GM12878 (cell line): ENCODE measurements at regions not wholly inside any gene's neighbourhood (a gene's known extent, or its start where the extent isn't known, plus 50 kb on each side); places are given as distances from the start of the nearest gene placed in this dataset.

Experiments used
- ATAC-seq: fragments of 200-7000 bp; cut with Tn5 transposase; 3 replicates; pipeline ENCODE4 v1.9.1; 2020; ENCODE audit warnings: mild to moderate bottlenecking, moderate library complexity
- BruUV-seq: library from RNA; stranded (reverse); fragments of 400-500 nt; replicated peaks from 2 replicates; lab custom pipeline; 2021; lab: Mats Ljungman, UMichigan
- CTCF ChIA-PET: fragments of 300-600 bp; sonication (Branson Sonifier 250); formaldehyde crosslinking; extraction: SDS; loops from one replicate; lab custom pipeline; 2021; ENCODE audit warnings: inconsistent platforms; lab: Yijun Ruan, JAX
- POLR2A ChIA-PET: fragments of 350-600 bp; formaldehyde crosslinking; extraction: SDS; loops from one replicate; lab custom pipeline; 2021; ENCODE audit warnings: inconsistent platforms; lab: Charles Lee
- RAD21 ChIA-PET: fragments of 300-600 bp; sonication (Branson Sonifier 250); formaldehyde crosslinking; loops from one replicate; lab custom pipeline; 2023; ENCODE audit warnings: antibody characterized with exemption; ENCODE audit not compliant: unreplicated experiment; lab: Charles Lee
- SMC1A ChIA-PET: fragments of 300-600 bp; sonication (Branson Sonifier 250); formaldehyde crosslinking; loops from one replicate; lab custom pipeline; 2023; ENCODE audit not compliant: unreplicated experiment, uncharacterized antibody; lab: Charles Lee
- DNase-seq: peaks from one replicate; pipeline ENCODE4 v3.0.0-alpha.2; 2011; ENCODE audit warnings: low read depth, low spot score
- FAIRE-seq: peaks from 3 replicates; lab custom pipeline; 2011; peaks lifted over from hg19 to GRCh38; lab: Jason Lieb, UNC
- H2AFZ ChIP-seq: 2 replicates; pipeline ENCODE4 v1.6.0; 2011; ENCODE audit warnings: low read depth, low read length, control low read depth; ENCODE audit not compliant: control insufficient read depth
- H3K27ac ChIP-seq: 2 replicates; pipeline ENCODE4 v1.5.1; 2011; ENCODE audit warnings: control low read depth; ENCODE audit not compliant: control insufficient read depth, insufficient read depth
- H3K27me3 ChIP-seq, 2 experiments: replicated peaks in 1 of 2; 2 replicates each; pipeline versions ENCODE4 v1.6.0 to v1.6.1; 2011; ENCODE audit warnings: low read length in 1 of 2; ENCODE audit not compliant: control insufficient read depth in 2 of 2, insufficient read depth in 2 of 2
- H3K36me3 ChIP-seq, 2 experiments: 2 replicates each; pipeline ENCODE4 v1.5.1; 2011; ENCODE audit warnings: low read length in 1 of 2; ENCODE audit not compliant: control insufficient read depth in 2 of 2, insufficient read depth in 2 of 2
- H3K4me1 ChIP-seq: 2 replicates; pipeline ENCODE4 v1.6.1; 2011; ENCODE audit warnings: mild to moderate bottlenecking, low read length, moderate library complexity, mixed read lengths; ENCODE audit not compliant: control insufficient read depth, insufficient read depth
- H3K4me2 ChIP-seq: 2 replicates; pipeline ENCODE4 v1.6.0; 2011; ENCODE audit warnings: control low read depth; ENCODE audit not compliant: control insufficient read depth, insufficient read depth
- H3K4me3 ChIP-seq: fragments of 200-600 bp; sonication (generic); 2 replicates; pipeline ENCODE4 v1.5.1; 2016
- H3K79me2 ChIP-seq: 2 replicates; pipeline ENCODE4 v1.6.0; 2011; ENCODE audit warnings: low read length; ENCODE audit not compliant: control insufficient read depth, insufficient read depth
- H3K9ac ChIP-seq: 2 replicates; pipeline ENCODE4 v1.8.0; 2011; ENCODE audit warnings: low read length, control low read depth, mixed read lengths; ENCODE audit not compliant: control insufficient read depth, insufficient read depth
- H3K9me3 ChIP-seq: replicated peaks from 3 replicates; pipeline ENCODE4 v1.5.1; 2011; ENCODE audit warnings: mild to moderate bottlenecking, low read length; ENCODE audit not compliant: control insufficient read depth, insufficient read depth
- H4K20me1 ChIP-seq: 2 replicates; pipeline ENCODE4 v1.6.0; 2011; ENCODE audit not compliant: control insufficient read depth, insufficient read depth
- BACH1 ChIP-seq: fragments of 450-650 bp; IDR thresholded peaks from 2 replicates; pipeline ENCODE4 v1.6.1; 2017; ENCODE audit warnings: mild to moderate bottlenecking, borderline replicate concordance
- FOXK2 ChIP-seq: fragments of 450-650 bp; IDR thresholded peaks from 2 replicates; pipeline ENCODE4 v1.6.1; 2017; ENCODE audit warnings: mild to moderate bottlenecking, moderate library complexity
- IRF5 ChIP-seq: fragments of 450-650 bp; IDR thresholded peaks from 2 replicates; pipeline ENCODE4 v1.6.1; 2017; ENCODE audit warnings: borderline replicate concordance
- WRNIP1 ChIP-seq: IDR thresholded peaks from 2 replicates; pipeline ENCODE4 v1.6.1; 2011; ENCODE audit warnings: low read depth, low read length, improper control_type of control experiment, borderline replicate concordance
- ZNF622 ChIP-seq: fragments of 450-650 bp; IDR thresholded peaks from 2 replicates; pipeline ENCODE4 v1.6.1; 2017; ENCODE audit warnings: mild to moderate bottlenecking, inconsistent platforms
- WGBS: methylation state at CpG from one replicate; pipeline ENCODE4 v1.1.6; 2016; ENCODE audit warnings: low lambda C conversion rate; ENCODE audit not compliant: insufficient replicate concordance, insufficient coverage; ENCODE audit errors: missing lambda C conversion rate; 5-methylcytosine and 5-hydroxymethylcytosine counted together
- in situ Hi-C: fragments of 300-500 bp; cut with MboI; formaldehyde crosslinking; loops from 9 replicates; pipeline ENCODE4 v1.14.3; 2018; ENCODE audit warnings: mixed read lengths
- intact Hi-C: fragments of 100-400 bp; cut with micrococcal nuclease; formaldehyde crosslinking; loops from one replicate; pipeline ENCODE4 v1.14.2; 2022; ENCODE audit not compliant: unreplicated experiment
- TF ChIP-seq, protein P1 (sequence below): IDR thresholded peaks from 2 replicates; pipeline ENCODE4 v1.6.1; 2012; ENCODE audit warnings: low read length, inconsistent platforms

DNA sequence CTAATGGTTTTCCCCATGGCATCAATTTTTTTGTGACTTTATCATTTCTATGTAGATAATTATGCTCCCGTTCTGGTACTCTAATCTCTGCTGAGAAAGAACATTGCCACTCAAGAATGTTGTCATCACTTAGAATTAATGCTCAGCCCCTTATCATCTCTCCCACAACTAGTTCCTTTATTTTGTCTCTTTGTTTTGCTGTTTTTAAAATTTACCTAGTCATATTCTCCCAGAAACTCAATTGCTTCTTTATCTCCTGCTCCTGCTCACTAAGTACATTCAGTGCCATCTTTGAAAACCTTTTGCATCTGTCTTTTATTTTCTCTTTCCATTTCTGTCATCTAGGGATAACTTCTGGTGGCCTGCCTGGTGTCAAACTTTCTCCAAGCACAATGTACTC is 324.9 kb upstream of the MTPN start:
- ChIA-PET RAD21 (no interaction called here), CTCF (no interaction called here)
- no peak overlapping the region for H2AFZ ChIP-seq
- no peak overlapping the region for H3K27ac ChIP-seq
- no peak overlapping the region for H3K9ac ChIP-seq
- H3K36me3 ChIP-seq = no peaks in the 10 kb centered on the region
- no peaks in the 10 kb centered on the region for H4K20me1 ChIP-seq
- no peak for FAIRE-seq
- ATAC-seq = no peak
- H3K27me3 ChIP-seq = no peaks in the 10 kb centered on the region
- H3K9me3 ChIP-seq = no peaks in the 10 kb centered on the region
- H3K4me3 ChIP-seq = no peak overlapping the region
- H3K4me2 ChIP-seq = no peak overlapping the region
- TF ChIP-seq, protein P1, sequence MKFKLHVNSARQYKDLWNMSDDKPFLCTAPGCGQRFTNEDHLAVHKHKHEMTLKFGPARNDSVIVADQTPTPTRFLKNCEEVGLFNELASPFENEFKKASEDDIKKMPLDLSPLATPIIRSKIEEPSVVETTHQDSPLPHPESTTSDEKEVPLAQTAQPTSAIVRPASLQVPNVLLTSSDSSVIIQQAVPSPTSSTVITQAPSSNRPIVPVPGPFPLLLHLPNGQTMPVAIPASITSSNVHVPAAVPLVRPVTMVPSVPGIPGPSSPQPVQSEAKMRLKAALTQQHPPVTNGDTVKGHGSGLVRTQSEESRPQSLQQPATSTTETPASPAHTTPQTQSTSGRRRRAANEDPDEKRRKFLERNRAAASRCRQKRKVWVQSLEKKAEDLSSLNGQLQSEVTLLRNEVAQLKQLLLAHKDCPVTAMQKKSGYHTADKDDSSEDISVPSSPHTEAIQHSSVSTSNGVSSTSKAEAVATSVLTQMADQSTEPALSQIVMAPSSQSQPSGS = no peak
- TF ChIP-seq FOXK2 (no peak), WRNIP1 (no peak), IRF5 (no peak), BACH1 (no peak), ZNF622 (no peak)
- TF ChIP-seq, all 136 proteins: peak for 0
- no peak for DNase-seq
- ChIA-PET SMC1A (no interaction called here), POLR2A (no interaction called here)
- in situ Hi-C loops (no loop called here), intact Hi-C loops (no loop called here)
- WGBS = 63% methylated on average over 1 of the region's 1 CpG
- no peaks in the 10 kb centered on the region for H3K4me1 ChIP-seq
- BruUV-seq = no TSS peak
- no peaks in the 10 kb centered on the region for H3K79me2 ChIP-seq
